ENCODE measurements at regions not wholly inside any gene's neighbourhood (a gene's known extent, or its start where the extent isn't known, plus 50 kb on each side); places are given as distances from the start of the nearest gene placed in this dataset.

- no peaks in the 10 kb centered on the region for H3K36me3 ChIP-seq (ENCODE audit: control insufficient read depth in 2 of 2, extremely low read depth in 1 of 2, insufficient read depth in 2 of 2, low read length in 2 of 2)
- dilution Hi-C loops (cut with MboI; ENCODE audit: extremely low pct_ligation_motif_present, low sequenced_read_pairs), result no loop called here
- no peak for TF ChIP-seq EZH2 (IDR thresholded peaks at IDR 0.05; ENCODE audit: borderline replicate concordance, low read depth, low read length, severe bottlenecking)
- no peak for TF ChIP-seq GATA2 (IDR thresholded peaks at IDR 0.05; ENCODE audit: insufficient read depth, insufficient read length, low read depth, low read length)
- TF ChIP-seq, protein P1, sequence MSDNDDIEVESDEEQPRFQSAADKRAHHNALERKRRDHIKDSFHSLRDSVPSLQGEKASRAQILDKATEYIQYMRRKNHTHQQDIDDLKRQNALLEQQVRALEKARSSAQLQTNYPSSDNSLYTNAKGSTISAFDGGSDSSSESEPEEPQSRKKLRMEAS (IDR thresholded peaks at IDR 0.05; ENCODE audit: insufficient read depth, insufficient read length), result no peak
- TF ChIP-seq MYC (IDR thresholded peaks at IDR 0.05; ENCODE audit: low read depth, low read length), result no peak
- TF ChIP-seq POLR2A (IDR thresholded peaks at IDR 0.05; ENCODE audit: low read depth, low read length), result no peak
- no peak for TF ChIP-seq JUN (IDR thresholded peaks at IDR 0.05; ENCODE audit: borderline replicate concordance, insufficient read depth, insufficient read length, low read depth)
- no peak for TF ChIP-seq POLR2AphosphoS5 (IDR thresholded peaks at IDR 0.05; ENCODE audit: insufficient read depth, low read depth, low read length)
- no peak for TF ChIP-seq FOS (IDR thresholded peaks at IDR 0.05; ENCODE audit: borderline replicate concordance, insufficient read depth, low read length)
- no TSS peak for BruUV-seq (replicated peaks)
- CTCF ChIA-PET, result no interaction called here
- no peaks in the 10 kb centered on the region for H3K9me1 ChIP-seq (replicated peaks; ENCODE audit: control insufficient read depth, extremely low read depth, insufficient read depth, low read length)
- no peak overlapping the region for H2AFZ ChIP-seq (ENCODE audit: low read depth, low read length)
- FAIRE-seq (no peak), DNase-seq (ENCODE audit: low read depth, low spot score) (no peak)
- H3K79me2 ChIP-seq (ENCODE audit: control insufficient read depth, insufficient read depth, low read length), result no peaks in the 10 kb centered on the region
- H3K27me3 ChIP-seq (ENCODE audit: control insufficient read depth in 2 of 2, insufficient read depth in 2 of 2, low read length in 2 of 2), result no peaks in the 10 kb centered on the region
- H4K20me1 ChIP-seq (replicated peaks; ENCODE audit: control insufficient read depth, extremely low read depth, insufficient read depth, low read length), result no peaks in the 10 kb centered on the region
- H3K4me2 ChIP-seq (ENCODE audit: insufficient read depth, low read length), result no peak overlapping the region
- H3K9me3 ChIP-seq (replicated peaks; ENCODE audit: control insufficient read depth, insufficient read depth, low read length), result no peaks in the 10 kb centered on the region
- intact Hi-C loops (cut with micrococcal nuclease), result no loop called here
- no peaks in the 10 kb centered on the region for H3K4me1 ChIP-seq (ENCODE audit: control insufficient read depth, extremely low read depth, insufficient read depth, low read length)
- no peak overlapping the region for H3K4me3 ChIP-seq (replicated peaks in 1 of 3; ENCODE audit: insufficient read depth in 1 of 3, low read depth in 1 of 3, low read length in 3 of 3)
- H3K9ac ChIP-seq (replicated peaks; ENCODE audit: extremely low read depth, insufficient read depth, low read length), result no peak overlapping the region
- no peak overlapping the region for H3K27ac ChIP-seq (ENCODE audit: insufficient read depth, low read depth, low read length)
- POLR2A ChIA-PET, result no interaction called here
Measured at GRCh38 chr6:8944548-8944947, 509.2 kb upstream of the SLC35B3 start.

- DNase-seq (ENCODE audit: low read depth, low spot score) (no peak), FAIRE-seq (no peak)
- dilution Hi-C loops (cut with MboI; ENCODE audit: extremely low pct_ligation_motif_present, low sequenced_read_pairs) (no loop called here), intact Hi-C loops (cut with micrococcal nuclease) (no loop called here)
- Histone ChIP-seq H3K4me3 (replicated peaks in 1 of 3; ENCODE audit: insufficient read depth in 1 of 3, low read depth in 1 of 3, low read length in 3 of 3) (no peak overlapping the region), H3K79me2 (ENCODE audit: control insufficient read depth, insufficient read depth, low read length) (no peaks in the 10 kb centered on the region), H3K4me2 (ENCODE audit: insufficient read depth, low read length) (no peak overlapping the region), H3K4me1 (ENCODE audit: control insufficient read depth, extremely low read depth, insufficient read depth, low read length) (no peaks in the 10 kb centered on the region), H3K9ac (replicated peaks; ENCODE audit: extremely low read depth, insufficient read depth, low read length) (no peak overlapping the region), H3K27me3 (ENCODE audit: control insufficient read depth in 2 of 2, insufficient read depth in 2 of 2, low read length in 2 of 2) (no peaks in the 10 kb centered on the region), H3K36me3 (ENCODE audit: control insufficient read depth in 2 of 2, extremely low read depth in 1 of 2, insufficient read depth in 2 of 2, low read length in 2 of 2) (no peaks in the 10 kb centered on the region), H3K9me1 (replicated peaks; ENCODE audit: control insufficient read depth, extremely low read depth, insufficient read depth, low read length) (no peaks in the 10 kb centered on the region), H2AFZ (ENCODE audit: low read depth, low read length) (no peak overlapping the region), H4K20me1 (replicated peaks; ENCODE audit: control insufficient read depth, extremely low read depth, insufficient read depth, low read length) (no peaks in the 10 kb centered on the region), H3K27ac (ENCODE audit: insufficient read depth, low read depth, low read length) (no peak overlapping the region), H3K9me3 (replicated peaks; ENCODE audit: control insufficient read depth, insufficient read depth, low read length) (no peaks in the 10 kb centered on the region)
- ChIA-PET CTCF (no interaction called here), POLR2A (no interaction called here)
- no peak for TF ChIP-seq EZH2 (IDR thresholded peaks at IDR 0.05; ENCODE audit: borderline replicate concordance, low read depth, low read length, severe bottlenecking)
- TF ChIP-seq MYC (IDR thresholded peaks at IDR 0.05; ENCODE audit: low read depth, low read length), result no peak
- TF ChIP-seq, protein P1 (IDR thresholded peaks at IDR 0.05; ENCODE audit: insufficient read depth, insufficient read length), result no peak
- TF ChIP-seq CTCF (IDR thresholded peaks at IDR 0.05; ENCODE audit: extremely low read depth in 1 of 2, insufficient read depth in 1 of 2, low read depth in 1 of 2, low read length in 2 of 2), result no peak
- TF ChIP-seq POLR2A (IDR thresholded peaks at IDR 0.05; ENCODE audit: low read depth, low read length), result no peak
- BruUV-seq (replicated peaks), result no TSS peak
Measured at GRCh38 chr6:8943073-8943472, 507.7 kb upstream of the SLC35B3 start.
